ENCODE measurements at regions not wholly inside any gene's neighbourhood (a gene's known extent, or its start where the extent isn't known, plus 50 kb on each side); places are given as distances from the start of the nearest gene placed in this dataset.
"Not testable (repeated sequence)": the region's sequence is repeated elsewhere in the genome, so short reads cannot be mapped to it uniquely, and the experiment has no call there.

DNA sequence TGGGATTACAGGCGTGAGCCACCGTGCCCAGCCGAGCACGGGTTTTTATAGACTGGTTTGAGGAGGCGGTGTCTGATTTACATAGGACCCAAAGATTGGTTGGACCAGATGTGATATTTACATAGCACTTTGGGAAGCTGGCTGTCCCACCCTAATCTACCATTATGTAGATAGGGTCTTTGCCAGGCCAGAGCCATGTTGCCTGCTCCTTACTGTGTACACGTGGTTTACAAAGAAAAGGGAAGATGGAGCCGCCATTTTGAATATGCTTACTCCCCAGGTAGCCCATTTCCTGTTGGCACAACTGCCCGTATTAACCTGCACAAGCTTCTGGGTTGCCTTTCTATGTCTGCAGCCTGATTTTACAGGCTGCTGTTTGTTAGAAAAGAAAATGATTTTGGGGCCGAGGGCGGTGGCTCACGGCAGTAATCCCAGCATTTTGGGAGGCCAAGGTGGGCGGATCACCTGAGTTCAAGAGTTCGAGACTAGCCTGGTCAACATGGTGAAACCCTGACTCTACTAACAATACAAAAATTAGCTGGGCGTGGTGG, 89.9 kb upstream of the EEF2KMT start:
- H3K4me1 ChIP-seq (ENCODE audit: control insufficient read depth in 1 of 2, insufficient read depth in 1 of 2, low read depth in 1 of 2, low read length in 1 of 2) = no peaks in the 10 kb centered on the region
- no peaks in the 10 kb centered on the region for H3K36me3 ChIP-seq
- H3K27ac ChIP-seq = no peak overlapping the region
- no peaks in the 10 kb centered on the region for H3K9me3 ChIP-seq
- no peaks in the 10 kb centered on the region for H3K27me3 ChIP-seq
- TF ChIP-seq, protein P1, sequence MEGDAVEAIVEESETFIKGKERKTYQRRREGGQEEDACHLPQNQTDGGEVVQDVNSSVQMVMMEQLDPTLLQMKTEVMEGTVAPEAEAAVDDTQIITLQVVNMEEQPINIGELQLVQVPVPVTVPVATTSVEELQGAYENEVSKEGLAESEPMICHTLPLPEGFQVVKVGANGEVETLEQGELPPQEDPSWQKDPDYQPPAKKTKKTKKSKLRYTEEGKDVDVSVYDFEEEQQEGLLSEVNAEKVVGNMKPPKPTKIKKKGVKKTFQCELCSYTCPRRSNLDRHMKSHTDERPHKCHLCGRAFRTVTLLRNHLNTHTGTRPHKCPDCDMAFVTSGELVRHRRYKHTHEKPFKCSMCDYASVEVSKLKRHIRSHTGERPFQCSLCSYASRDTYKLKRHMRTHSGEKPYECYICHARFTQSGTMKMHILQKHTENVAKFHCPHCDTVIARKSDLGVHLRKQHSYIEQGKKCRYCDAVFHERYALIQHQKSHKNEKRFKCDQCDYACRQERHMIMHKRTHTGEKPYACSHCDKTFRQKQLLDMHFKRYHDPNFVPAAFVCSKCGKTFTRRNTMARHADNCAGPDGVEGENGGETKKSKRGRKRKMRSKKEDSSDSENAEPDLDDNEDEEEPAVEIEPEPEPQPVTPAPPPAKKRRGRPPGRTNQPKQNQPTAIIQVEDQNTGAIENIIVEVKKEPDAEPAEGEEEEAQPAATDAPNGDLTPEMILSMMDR (IDR thresholded peaks at IDR 0.05) = no peak
- no peak overlapping the region for H3K4me3 ChIP-seq (ENCODE audit: low read depth in 1 of 2, low read length in 1 of 2)

- no peaks in the 10 kb centered on the region for H3K4me1 ChIP-seq (ENCODE audit: control insufficient read depth in 1 of 2, insufficient read depth in 1 of 2, low read depth in 1 of 2, low read length in 1 of 2)
- H3K9me3 ChIP-seq = no peaks in the 10 kb centered on the region
- H3K27ac ChIP-seq = no peak overlapping the region
- no peak overlapping the region for H3K4me3 ChIP-seq (ENCODE audit: low read depth in 1 of 2, low read length in 1 of 2)
- TF ChIP-seq, protein P1 (IDR thresholded peaks at IDR 0.05) = no peak
- no peaks in the 10 kb centered on the region for H3K36me3 ChIP-seq
- H3K27me3 ChIP-seq = no peaks in the 10 kb centered on the region
These were observed 88.8 kb upstream of the EEF2KMT start for GRCh38 chr16:5186381-5186903.

DNA sequence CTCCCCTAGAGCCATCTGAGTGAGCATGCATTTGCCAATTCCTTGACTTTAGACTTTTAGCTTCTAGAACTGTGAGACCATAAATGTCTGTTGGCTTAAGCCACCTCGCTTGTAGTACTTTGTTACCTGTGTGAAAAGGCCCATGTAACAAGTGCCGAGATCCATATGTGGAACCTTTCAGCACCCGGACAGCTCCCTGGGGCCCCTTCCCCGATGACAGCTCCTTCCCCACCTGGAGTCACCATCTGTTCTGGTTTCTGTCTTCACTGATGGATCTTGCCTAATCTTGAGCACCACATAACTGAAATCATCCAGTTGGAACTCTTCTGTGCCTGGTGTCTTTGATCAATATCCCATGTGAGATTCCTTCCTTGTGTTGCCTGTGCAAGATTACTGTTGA, 78.9 kb upstream of the EEF2KMT start:
- Histone ChIP-seq H3K27ac (no peak overlapping the region), H3K9me3 (no peaks in the 10 kb centered on the region), H3K4me1 (ENCODE audit: control insufficient read depth in 1 of 2, insufficient read depth in 1 of 2, low read depth in 1 of 2, low read length in 1 of 2) (no peaks in the 10 kb centered on the region), H3K4me3 (ENCODE audit: low read depth in 1 of 2, low read length in 1 of 2) (no peak overlapping the region), H3K27me3 (no peaks in the 10 kb centered on the region), H3K36me3 (no peaks in the 10 kb centered on the region)
- TF ChIP-seq, protein P1 (IDR thresholded peaks at IDR 0.05) = no peak

GRCh38 chr16:5175266-5175665, 77.7 kb upstream of the EEF2KMT start:
- Histone ChIP-seq H3K27ac (no peak overlapping the region), H3K4me1 (ENCODE audit: control insufficient read depth in 1 of 2, insufficient read depth in 1 of 2, low read depth in 1 of 2, low read length in 1 of 2) (no peaks in the 10 kb centered on the region), H3K9me3 (no peaks in the 10 kb centered on the region), H3K4me3 (ENCODE audit: low read depth in 1 of 2, low read length in 1 of 2) (no peak overlapping the region), H3K27me3 (no peaks in the 10 kb centered on the region), H3K36me3 (no peaks in the 10 kb centered on the region)
- TF ChIP-seq, protein P1 (IDR thresholded peaks at IDR 0.05) = no peak

DNA sequence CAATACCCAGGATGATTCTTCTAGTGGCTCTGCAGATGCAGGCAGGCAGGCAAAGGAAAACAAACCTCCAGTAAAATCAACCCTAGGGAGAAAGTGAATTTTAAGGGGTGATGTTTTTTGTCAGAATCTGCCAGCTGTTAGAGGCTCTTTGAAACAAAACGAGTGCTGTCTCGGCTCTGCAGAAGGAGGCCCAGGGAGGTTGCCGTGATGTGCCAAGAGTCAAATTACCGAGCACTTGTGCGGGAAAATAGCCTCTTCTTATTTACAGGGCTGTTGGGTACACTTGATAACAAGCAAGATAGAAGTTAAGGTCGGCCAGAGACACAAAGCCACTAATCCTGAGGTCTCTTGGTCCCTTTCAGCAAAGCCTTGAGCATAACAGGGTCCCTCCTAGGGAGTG, 68.9 kb upstream of the EEF2KMT start:
- peaks cover 14% of the 10 kb centered on the region for H3K27me3 ChIP-seq
- no peak overlapping the region for H3K27ac ChIP-seq
- TF ChIP-seq, protein P1 (IDR thresholded peaks at IDR 0.05) = no peak

GRCh38 chr16:5165429-5165828, 67.8 kb upstream of the EEF2KMT start:
- not testable (repeated sequence) for H3K27ac ChIP-seq; H3K4me1 ChIP-seq (ENCODE audit: control insufficient read depth in 1 of 2, insufficient read depth in 1 of 2, low read depth in 1 of 2, low read length in 1 of 2); H3K36me3 ChIP-seq; H3K4me3 ChIP-seq (ENCODE audit: low read depth in 1 of 2, low read length in 1 of 2); H3K9me3 ChIP-seq
- peaks cover 14% of the 10 kb centered on the region for H3K27me3 ChIP-seq

More for the DNA sequence above, 68.9 kb upstream of the EEF2KMT start:
- Histone ChIP-seq H3K36me3 (no peaks in the 10 kb centered on the region), H3K4me3 (ENCODE audit: low read depth in 1 of 2, low read length in 1 of 2) (no peak overlapping the region), H3K4me1 (ENCODE audit: control insufficient read depth in 1 of 2, insufficient read depth in 1 of 2, low read depth in 1 of 2, low read length in 1 of 2) (no peaks in the 10 kb centered on the region), H3K9me3 (no peaks in the 10 kb centered on the region)

GRCh38 chr16:5162801-5163200, 65.2 kb upstream of the EEF2KMT start:
- H3K36me3 ChIP-seq; H3K9me3 ChIP-seq; H3K27ac ChIP-seq; H3K4me3 ChIP-seq (ENCODE audit: low read depth in 1 of 2, low read length in 1 of 2); H3K4me1 ChIP-seq (ENCODE audit: control insufficient read depth in 1 of 2, insufficient read depth in 1 of 2, low read depth in 1 of 2, low read length in 1 of 2): not testable (repeated sequence)
- peaks cover 14% of the 10 kb centered on the region for H3K27me3 ChIP-seq

DNA sequence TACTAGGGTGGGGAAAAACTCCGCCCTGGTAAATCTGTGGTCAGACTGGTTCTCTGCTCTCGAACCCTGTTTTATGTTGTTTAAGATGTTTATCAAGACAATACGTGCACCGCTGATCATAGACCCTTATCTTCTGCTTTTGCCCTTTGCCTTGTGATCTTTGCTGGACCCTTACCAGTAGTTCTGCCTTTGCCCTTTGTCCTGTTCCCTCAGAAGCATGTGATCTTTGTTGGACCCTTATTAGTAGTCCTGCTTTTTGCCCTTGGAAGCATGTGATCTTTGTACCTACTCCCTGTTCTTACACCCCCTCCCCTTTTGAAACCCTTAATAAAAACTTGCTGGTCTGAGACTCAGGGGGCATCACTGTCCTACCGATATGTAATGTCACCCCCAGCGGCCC, 64.3 kb upstream of the EEF2KMT start:
- H3K4me3 ChIP-seq (ENCODE audit: low read depth in 1 of 2, low read length in 1 of 2); H3K27ac ChIP-seq; H3K4me1 ChIP-seq (ENCODE audit: control insufficient read depth in 1 of 2, insufficient read depth in 1 of 2, low read depth in 1 of 2, low read length in 1 of 2); H3K36me3 ChIP-seq; H3K9me3 ChIP-seq: not testable (repeated sequence)
- peaks cover 10% of the 10 kb centered on the region for H3K27me3 ChIP-seq

DNA sequence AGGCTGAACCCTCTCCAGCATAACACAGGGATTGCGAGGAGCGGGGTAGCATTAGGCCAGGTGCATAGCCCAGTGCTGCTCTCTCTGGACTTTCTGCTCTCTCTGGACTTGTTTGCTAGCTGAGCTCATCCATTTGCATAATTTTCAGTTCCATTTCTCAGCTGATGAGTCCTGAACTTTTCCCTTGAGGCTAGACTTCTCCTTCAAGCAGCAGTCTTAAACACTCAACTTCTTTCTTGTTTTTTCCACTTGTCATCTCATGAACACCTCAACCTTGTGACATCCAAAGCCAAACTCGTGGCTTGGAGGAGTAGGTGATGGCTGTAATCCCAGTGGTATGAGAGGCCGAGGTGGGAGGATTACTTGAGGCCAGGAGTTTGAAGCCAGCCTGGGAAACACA, 62.4 kb upstream of the EEF2KMT start:
- H3K4me3 ChIP-seq (ENCODE audit: low read depth in 1 of 2, low read length in 1 of 2); H3K36me3 ChIP-seq; H3K9me3 ChIP-seq; H3K27ac ChIP-seq; H3K27me3 ChIP-seq; H3K4me1 ChIP-seq (ENCODE audit: control insufficient read depth in 1 of 2, insufficient read depth in 1 of 2, low read depth in 1 of 2, low read length in 1 of 2): not testable (repeated sequence)

All from neutrophil (primary cell).